ENCODE measurements at regions not wholly inside any gene's neighbourhood (a gene's known extent, or its start where the extent isn't known, plus 50 kb on each side); places are given as distances from the start of the nearest gene placed in this dataset.

GRCh38 chr6:87904011-87904410 is 143.6 kb upstream of the SPACA1 start:
- Histone ChIP-seq H3K36me3 (ENCODE audit: low read depth) (no peaks in the 10 kb centered on the region), H3F3A (ENCODE audit: insufficient read depth, low read depth) (no peaks in the 10 kb centered on the region), H3K9me2 (ENCODE audit: insufficient read depth) (no peaks in the 10 kb centered on the region), H3K79me2 (ENCODE audit: low read depth) (no peaks in the 10 kb centered on the region), H3K4me3 (no peak overlapping the region), H3K27me3 (ENCODE audit: insufficient read depth, low read depth) (no peaks in the 10 kb centered on the region), H4K20me1 (ENCODE audit: insufficient read depth) (no peaks in the 10 kb centered on the region), H3K9me3 (ENCODE audit: insufficient read depth, low read depth) (no peaks in the 10 kb centered on the region), H2AFZ (no peak overlapping the region), H3K4me2 (no peak overlapping the region), H3K4me1 (replicated peaks; ENCODE audit: insufficient read depth) (no peaks in the 10 kb centered on the region), H3K27ac (no peak overlapping the region)
- intact Hi-C loops (cut with micrococcal nuclease; ENCODE audit: unreplicated experiment) = no loop called here
- CTCF ChIA-PET = no interaction called here
- POLR2A ChIA-PET (ENCODE audit: unreplicated experiment) = no interaction called here
- no TSS peak for BruUV-seq (replicated peaks)
- no peak for TF ChIP-seq CTCF (conservative IDR thresholded peaks at IDR 0.05)
- no peak for DNase-seq

- H3K27ac ChIP-seq = no peak overlapping the region
- no peaks in the 10 kb centered on the region for H3K79me2 ChIP-seq (ENCODE audit: low read depth)
- no peaks in the 10 kb centered on the region for H3K4me1 ChIP-seq (replicated peaks; ENCODE audit: insufficient read depth)
- H3K4me3 ChIP-seq = no peak overlapping the region
- H3K9me3 ChIP-seq (ENCODE audit: insufficient read depth, low read depth) = no peaks in the 10 kb centered on the region
- no peaks in the 10 kb centered on the region for H3K36me3 ChIP-seq (ENCODE audit: low read depth)
- H3F3A ChIP-seq (ENCODE audit: insufficient read depth, low read depth) = no peaks in the 10 kb centered on the region
- TF ChIP-seq EZH2 (IDR thresholded peaks at IDR 0.05; ENCODE audit: low read depth) = no peak
- TF ChIP-seq CTCF (conservative IDR thresholded peaks at IDR 0.05) = no peak
- intact Hi-C loops (cut with micrococcal nuclease; ENCODE audit: unreplicated experiment) = no loop called here
- H2AFZ ChIP-seq = no peak overlapping the region
- no peak for DNase-seq
- H4K20me1 ChIP-seq (ENCODE audit: insufficient read depth) = no peaks in the 10 kb centered on the region
- no peaks in the 10 kb centered on the region for H3K27me3 ChIP-seq (ENCODE audit: insufficient read depth, low read depth)
- H3K4me2 ChIP-seq = no peak overlapping the region
- ChIA-PET POLR2A (ENCODE audit: unreplicated experiment) (no interaction called here), CTCF (no interaction called here)
- H3K9me2 ChIP-seq (ENCODE audit: insufficient read depth) = no peaks in the 10 kb centered on the region
- BruUV-seq (replicated peaks) = no TSS peak
Measured at GRCh38 chr6:87903323-87903722, 144.3 kb upstream of the SPACA1 start.

GRCh38 chr6:87902383-87902782 is 145.3 kb upstream of the SPACA1 start:
- Histone ChIP-seq H3F3A (ENCODE audit: insufficient read depth, low read depth) (no peaks in the 10 kb centered on the region), H3K4me2 (no peak overlapping the region), H3K4me1 (replicated peaks; ENCODE audit: insufficient read depth) (no peaks in the 10 kb centered on the region), H3K27ac (no peak overlapping the region), H2AFZ (no peak overlapping the region), H4K20me1 (ENCODE audit: insufficient read depth) (no peaks in the 10 kb centered on the region), H3K4me3 (no peak overlapping the region), H3K79me2 (ENCODE audit: low read depth) (no peaks in the 10 kb centered on the region), H3K9me3 (ENCODE audit: insufficient read depth, low read depth) (no peaks in the 10 kb centered on the region), H3K36me3 (ENCODE audit: low read depth) (no peaks in the 10 kb centered on the region), H3K27me3 (ENCODE audit: insufficient read depth, low read depth) (no peaks in the 10 kb centered on the region), H3K9me2 (ENCODE audit: insufficient read depth) (no peaks in the 10 kb centered on the region)
- intact Hi-C loops (cut with micrococcal nuclease; ENCODE audit: unreplicated experiment) = no loop called here
- CTCF ChIA-PET = no interaction called here
- TF ChIP-seq CTCF (conservative IDR thresholded peaks at IDR 0.05) = no peak
- no peak for TF ChIP-seq EZH2 (IDR thresholded peaks at IDR 0.05; ENCODE audit: low read depth)
- POLR2A ChIA-PET (ENCODE audit: unreplicated experiment) = no interaction called here
- no TSS peak for BruUV-seq (replicated peaks)
- DNase-seq = no peak
